ENCODE measurements at regions not wholly inside any gene's neighbourhood (a gene's known extent, or its start where the extent isn't known, plus 50 kb on each side); places are given as distances from the start of the nearest gene placed in this dataset.

GRCh38 chr9:7229571-7229970, 471.8 kb downstream of the KDM4C start:
- no peak for DNase-seq

GRCh38 chr9:7228726-7229125, 471.0 kb downstream of the KDM4C start:
- DNase-seq: no peak

- no peak for DNase-seq
Observed at GRCh38 chr9:7227951-7228350, 470.2 kb downstream of the KDM4C start.

DNA sequence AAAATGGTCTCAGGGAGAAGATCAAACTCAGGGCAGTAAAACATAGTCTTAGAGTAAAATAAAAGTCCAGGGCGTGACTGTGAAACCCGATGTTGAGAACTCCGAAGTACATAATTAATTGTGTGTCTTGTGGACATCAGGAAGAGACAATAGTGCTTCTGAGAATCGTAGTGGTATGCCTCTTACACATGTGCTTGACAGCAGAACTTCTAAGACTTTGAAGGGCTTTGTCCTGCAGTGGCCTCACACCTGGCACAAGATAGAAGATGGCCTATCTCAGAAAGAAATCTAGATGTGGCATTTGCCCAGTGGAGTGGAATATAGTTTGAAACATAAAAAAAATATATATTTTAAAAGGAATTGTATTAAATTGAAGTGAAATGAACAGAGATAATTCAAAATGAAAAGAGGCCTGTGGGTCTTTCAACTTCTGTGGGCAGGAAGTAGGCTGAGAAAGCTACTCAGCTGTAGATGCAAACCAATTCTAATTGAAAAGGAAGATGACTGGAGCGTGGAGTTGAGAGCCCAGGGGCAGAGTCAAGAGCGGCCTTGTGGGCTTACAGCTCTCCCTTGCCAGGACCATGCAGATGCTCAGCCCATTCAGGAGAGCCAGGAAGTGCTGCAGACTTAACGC, 468.4 kb downstream of the KDM4C start:
- DNase-seq: no peak

All from RPMI8226 (cell line).